ENCODE measurements at regions not wholly inside any gene's neighbourhood (a gene's known extent, or its start where the extent isn't known, plus 50 kb on each side); places are given as distances from the start of the nearest gene placed in this dataset.

GRCh38 chr6:9875605-9876353 is 539.1 kb downstream of the TFAP2A start:
- Histone ChIP-seq H3K9me3 (no peaks in the 10 kb centered on the region), H3K27ac (no peak overlapping the region), H3K27me3 (no peaks in the 10 kb centered on the region), H3K4me3 (no peak overlapping the region), H3K4me1 (no peaks in the 10 kb centered on the region), H3K36me3 (no peaks in the 10 kb centered on the region)
- no peak for TF ChIP-seq CTCF (IDR thresholded peaks at IDR 0.05)
- intact Hi-C loops (cut with DNase I), result no loop called here
- ATAC-seq (peak; percentile 85), DNase-seq (no peak)

GRCh38 chr6:9862603-9863167 is 552.2 kb downstream of the TFAP2A start:
- no peak overlapping the region for H3K4me3 ChIP-seq
- ATAC-seq (no peak), DNase-seq (no peak)
- H3K27ac ChIP-seq, result no peak overlapping the region
- no peaks in the 10 kb centered on the region for H3K27me3 ChIP-seq
- H3K4me1 ChIP-seq, result no peaks in the 10 kb centered on the region
- H3K9me3 ChIP-seq, result no peaks in the 10 kb centered on the region
- no peaks in the 10 kb centered on the region for H3K36me3 ChIP-seq
- TF ChIP-seq CTCF (IDR thresholded peaks at IDR 0.05), result no peak
- intact Hi-C loops (cut with DNase I), result no loop called here

- DNase-seq (no peak), ATAC-seq (peak; percentile 20)
- Histone ChIP-seq H3K36me3 (no peaks in the 10 kb centered on the region), H3K27me3 (no peaks in the 10 kb centered on the region), H3K9me3 (no peaks in the 10 kb centered on the region), H3K4me3 (no peak overlapping the region), H3K27ac (no peak overlapping the region), H3K4me1 (no peaks in the 10 kb centered on the region)
- intact Hi-C loops (cut with DNase I), result no loop called here
- no peak for TF ChIP-seq CTCF (IDR thresholded peaks at IDR 0.05)
Measured at GRCh38 chr6:9851541-9852380, 563.1 kb downstream of the TFAP2A start.

- peak; percentile 39 for ATAC-seq
- intact Hi-C loops (cut with DNase I), result no loop called here
- no peaks in the 10 kb centered on the region for H3K9me3 ChIP-seq
- TF ChIP-seq CTCF (IDR thresholded peaks at IDR 0.05), result no peak
- DNase-seq, result no peak
- H3K4me1 ChIP-seq, result no peaks in the 10 kb centered on the region
- H3K27ac ChIP-seq, result no peak overlapping the region
- H3K36me3 ChIP-seq, result no peaks in the 10 kb centered on the region
- H3K27me3 ChIP-seq, result no peaks in the 10 kb centered on the region
- H3K4me3 ChIP-seq, result no peak overlapping the region
Measured at GRCh38 chr6:9851006-9851405, 563.9 kb downstream of the TFAP2A start.

- no peak for ATAC-seq
Measured at GRCh38 chr6:9848094-9848493, 566.8 kb downstream of the TFAP2A start.

More at GRCh38 chr6:9848094-9848493, 566.8 kb downstream of the TFAP2A start:
- H3K9me3 ChIP-seq, result no peaks in the 10 kb centered on the region
- no peaks in the 10 kb centered on the region for H3K4me1 ChIP-seq
- no peak overlapping the region for H3K4me3 ChIP-seq
- no peak for DNase-seq
- intact Hi-C loops (cut with DNase I), result no loop called here
- no peaks in the 10 kb centered on the region for H3K36me3 ChIP-seq
- H3K27ac ChIP-seq, result no peak overlapping the region
- no peaks in the 10 kb centered on the region for H3K27me3 ChIP-seq
- no peak for TF ChIP-seq CTCF (IDR thresholded peaks at IDR 0.05)

Measured in upper lobe of right lung (tissue), 1 donor.